ENCODE measurements at regions not wholly inside any gene's neighbourhood (a gene's known extent, or its start where the extent isn't known, plus 50 kb on each side); places are given as distances from the start of the nearest gene placed in this dataset.

DNA sequence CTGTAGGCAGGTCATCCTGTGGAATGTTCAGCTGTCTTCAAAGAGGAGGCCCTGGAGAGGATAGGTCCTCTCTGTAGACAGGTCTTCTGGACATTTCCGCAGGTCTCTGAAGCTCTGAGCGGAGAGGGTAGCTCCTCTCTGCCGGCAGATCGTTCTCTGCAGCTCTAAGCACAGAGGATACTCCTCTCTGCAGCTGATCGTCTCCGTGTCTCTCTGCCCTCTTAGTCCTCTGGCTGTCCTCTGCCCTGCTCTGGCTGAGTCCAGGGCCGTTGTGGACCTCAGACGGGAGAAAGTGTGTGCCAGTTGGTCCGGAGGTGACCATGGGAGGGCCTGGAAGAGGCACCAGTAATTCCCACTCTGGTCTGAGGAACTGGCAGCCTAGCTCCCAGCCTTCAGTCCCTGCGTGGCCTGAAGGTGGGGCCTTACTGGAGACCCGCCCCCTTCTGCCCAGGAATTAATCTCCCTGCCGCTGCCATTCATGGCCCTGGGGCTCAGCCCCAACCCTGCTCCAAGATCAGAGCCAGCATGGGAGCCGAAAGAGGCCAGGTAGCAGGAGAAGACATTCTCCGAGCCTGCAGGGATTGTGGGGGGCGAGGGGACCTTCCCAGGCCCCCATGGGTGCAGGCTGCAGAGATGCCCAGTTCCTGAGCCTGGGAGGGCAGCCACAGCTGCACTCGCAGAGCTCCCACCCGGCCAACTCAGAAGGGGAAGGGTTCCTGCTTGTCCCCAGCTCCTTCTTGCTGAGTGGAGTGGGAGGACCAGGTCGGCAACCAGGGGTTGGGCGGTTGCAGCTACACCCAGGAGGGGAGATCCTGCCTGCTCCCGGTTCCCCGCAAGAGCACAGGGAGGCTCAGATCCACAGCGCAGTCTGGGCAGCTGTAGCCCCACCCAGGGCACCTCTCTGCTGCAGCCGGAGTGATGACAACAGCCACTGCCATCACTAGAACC lies 488.7 kb downstream of the RSL24D1 start:
- DNase-seq, result no peak

DNA sequence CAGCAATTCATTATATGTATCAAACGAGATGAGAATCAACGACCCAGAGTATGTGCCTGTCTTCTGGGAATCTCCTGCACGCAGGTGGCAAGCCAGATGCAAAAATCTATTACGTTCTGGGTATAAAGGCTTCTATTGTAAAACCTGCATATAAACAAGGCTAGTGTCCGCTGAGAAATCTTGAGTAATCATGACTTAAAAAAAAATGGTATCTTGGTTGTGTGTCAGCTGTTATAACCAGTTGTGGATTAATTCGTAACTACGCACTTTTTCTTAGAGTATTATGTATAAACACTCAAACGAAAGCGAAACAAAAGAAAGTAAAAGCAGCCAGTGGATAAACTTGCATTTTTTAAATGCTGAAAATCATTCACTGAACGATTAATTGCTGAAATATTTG lies 509.1 kb downstream of the RSL24D1 start:
- DNase-seq, result no peak
